GM21447 (cell line): ENCODE measurements at regions not wholly inside any gene's neighbourhood (a gene's known extent, or its start where the extent isn't known, plus 50 kb on each side); places are given as distances from the start of the nearest gene placed in this dataset.
"Not testable (repeated sequence)": the region's sequence is repeated elsewhere in the genome, so short reads cannot be mapped to it uniquely, and the experiment has no call there.

Experiments used
- ATAC-seq: cut with Tn5 transposase; IDR thresholded peaks from one replicate; pipeline ENCODE4 v1.9.1; 2021; ENCODE audit not compliant: unreplicated experiment

GRCh38 chr11:112693781-112694180 lies 267.4 kb upstream of the NCAM1 start:
- no peak for ATAC-seq

GRCh38 chr11:112694245-112694644 lies 267.0 kb upstream of the NCAM1 start:
- no peak for ATAC-seq

GRCh38 chr11:112694813-112695212 lies 266.4 kb upstream of the NCAM1 start:
- ATAC-seq = no peak

GRCh38 chr11:112697391-112698178 lies 263.6 kb upstream of the NCAM1 start:
- ATAC-seq = no peak

- no peak for ATAC-seq
These were observed 256.1 kb upstream of the NCAM1 start for GRCh38 chr11:112705148-112705547.

GRCh38 chr11:112706863-112707262 lies 254.4 kb upstream of the NCAM1 start:
- ATAC-seq = no peak

- ATAC-seq = not testable (repeated sequence)
These were observed 246.9 kb upstream of the NCAM1 start for GRCh38 chr11:112714340-112714739.

GRCh38 chr11:112715056-112715455 lies 246.2 kb upstream of the NCAM1 start:
- no peak for ATAC-seq

GRCh38 chr11:112718483-112718882 lies 242.7 kb upstream of the NCAM1 start:
- no peak for ATAC-seq

- ATAC-seq = no peak
These were observed 241.3 kb upstream of the NCAM1 start for GRCh38 chr11:112719736-112720525.

GRCh38 chr11:112722148-112722547 lies 239.1 kb upstream of the NCAM1 start:
- no peak for ATAC-seq

GRCh38 chr11:112722876-112723275 lies 238.3 kb upstream of the NCAM1 start:
- ATAC-seq = no peak

GRCh38 chr11:112723676-112724495 lies 237.3 kb upstream of the NCAM1 start:
- no peak for ATAC-seq

GRCh38 chr11:112724496-112724790 lies 236.8 kb upstream of the NCAM1 start:
- ATAC-seq = no peak

GRCh38 chr11:112725636-112726035 lies 235.6 kb upstream of the NCAM1 start:
- no peak for ATAC-seq

- ATAC-seq = no peak
These were observed 233.8 kb upstream of the NCAM1 start for GRCh38 chr11:112727341-112727841.

- no peak for ATAC-seq
These were observed 232.9 kb upstream of the NCAM1 start for GRCh38 chr11:112728288-112728687.

GRCh38 chr11:112728716-112729115 lies 232.5 kb upstream of the NCAM1 start:
- ATAC-seq = no peak

GRCh38 chr11:112730591-112730990 lies 230.6 kb upstream of the NCAM1 start:
- no peak for ATAC-seq

GRCh38 chr11:112731538-112731937 lies 229.7 kb upstream of the NCAM1 start:
- ATAC-seq = no peak

- ATAC-seq = no peak
These were observed 229.2 kb upstream of the NCAM1 start for GRCh38 chr11:112732031-112732430.
